ENCODE measurements at regions not wholly inside any gene's neighbourhood (a gene's known extent, or its start where the extent isn't known, plus 50 kb on each side); places are given as distances from the start of the nearest gene placed in this dataset.
"Not testable (repeated sequence)": the region's sequence is repeated elsewhere in the genome, so short reads cannot be mapped to it uniquely, and the experiment has no call there.

DNA sequence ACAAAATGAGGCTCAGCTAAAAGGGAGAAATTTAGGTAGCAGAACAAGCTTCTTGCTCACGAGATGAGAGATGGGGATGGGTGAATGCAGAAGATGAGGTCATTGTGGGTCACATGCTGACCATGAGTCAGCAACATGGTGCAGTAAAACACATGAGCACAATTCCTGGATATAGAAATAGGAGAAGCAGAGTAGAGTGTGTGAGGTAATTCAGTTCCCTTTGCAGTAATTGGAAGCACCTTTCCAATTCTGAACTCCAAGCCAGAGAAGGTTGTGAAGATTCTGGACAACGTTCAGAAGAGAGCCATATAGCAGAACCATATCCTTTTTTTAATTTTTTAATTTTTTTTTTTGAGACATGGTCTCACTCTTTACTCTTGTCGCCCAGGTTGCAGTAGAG is 62.0 kb upstream of the LMNTD1 start:
- no peak for DNase-seq (ENCODE audit: low spot score)

DNA sequence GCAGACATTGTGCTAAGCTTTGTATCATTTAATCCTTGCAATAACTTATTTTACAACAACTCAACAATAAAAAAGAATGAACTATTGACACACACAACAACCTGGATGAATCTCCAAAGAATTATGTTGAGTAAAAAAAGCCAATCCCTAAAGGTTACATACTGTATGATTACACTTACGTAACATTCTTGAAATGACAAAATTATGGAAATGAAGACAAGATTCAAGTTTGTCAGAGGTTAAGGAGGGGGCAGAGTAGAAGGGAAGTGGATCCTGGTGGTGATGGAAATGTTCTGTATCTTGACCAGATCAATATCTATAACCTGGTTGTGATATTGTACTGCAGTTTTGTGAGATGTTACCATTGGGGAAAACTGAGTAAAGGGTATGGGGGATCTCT is 63.2 kb upstream of the LMNTD1 start:
- DNase-seq (ENCODE audit: low spot score) = no peak

DNA sequence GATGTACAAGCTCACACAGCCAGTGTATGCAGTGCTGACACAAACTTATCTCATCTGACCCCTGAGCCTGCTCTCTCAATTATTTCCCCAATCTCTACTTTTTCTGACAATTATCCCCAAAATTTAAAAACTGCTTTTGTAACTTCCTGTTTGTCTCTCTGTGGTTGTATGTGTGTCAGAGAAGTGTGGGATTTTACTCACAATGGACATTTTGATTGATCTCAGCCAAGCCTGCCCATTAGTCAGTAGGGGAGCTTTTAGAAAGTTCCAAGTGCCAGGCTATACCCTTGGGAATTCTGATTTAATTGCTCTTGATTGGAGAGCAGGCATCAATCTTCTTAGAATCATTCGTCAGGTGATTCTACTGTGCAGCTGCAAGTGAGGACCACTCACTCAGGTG is 64.9 kb upstream of the LMNTD1 start:
- DNase-seq (ENCODE audit: low spot score) = no peak

DNA sequence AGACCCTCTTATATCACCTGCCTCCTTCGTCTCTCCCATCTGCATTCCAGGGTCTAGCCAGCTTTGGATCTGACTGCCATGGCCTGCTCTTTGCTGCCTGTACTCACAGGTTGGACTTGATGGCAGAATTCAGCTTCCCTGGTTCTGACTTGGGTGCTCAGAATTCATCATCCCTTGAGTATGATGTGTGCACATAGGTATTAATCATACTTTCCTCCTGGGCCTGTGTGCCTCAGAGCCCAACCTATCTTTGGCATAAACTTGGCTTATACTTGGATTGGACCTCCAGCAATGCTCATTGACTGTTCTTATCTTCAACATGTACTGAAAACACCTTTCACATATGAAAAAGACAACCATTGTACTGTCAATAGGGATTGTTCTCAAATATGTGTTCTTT is 70.7 kb upstream of the LMNTD1 start:
- DNase-seq (ENCODE audit: low spot score) = no peak

DNA sequence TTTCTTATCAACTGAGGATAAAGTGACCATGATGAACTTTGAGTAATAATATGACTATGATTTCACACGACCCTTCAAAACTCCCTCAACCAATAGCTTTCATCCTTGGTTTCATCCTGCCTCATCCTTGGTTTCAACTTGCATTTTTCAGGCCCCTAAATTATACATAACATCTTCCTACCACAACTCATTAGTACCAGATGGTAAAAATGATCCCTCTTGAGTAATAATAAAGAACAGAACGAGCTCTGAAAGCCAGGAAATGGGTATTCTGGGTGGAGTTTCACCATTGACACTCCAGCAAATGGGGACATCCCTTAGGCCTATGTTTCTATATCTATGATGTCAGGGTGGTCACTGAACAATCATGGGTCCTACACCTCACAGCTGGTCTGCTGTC is 72.1 kb upstream of the LMNTD1 start:
- no peak for DNase-seq (ENCODE audit: low spot score)

DNA sequence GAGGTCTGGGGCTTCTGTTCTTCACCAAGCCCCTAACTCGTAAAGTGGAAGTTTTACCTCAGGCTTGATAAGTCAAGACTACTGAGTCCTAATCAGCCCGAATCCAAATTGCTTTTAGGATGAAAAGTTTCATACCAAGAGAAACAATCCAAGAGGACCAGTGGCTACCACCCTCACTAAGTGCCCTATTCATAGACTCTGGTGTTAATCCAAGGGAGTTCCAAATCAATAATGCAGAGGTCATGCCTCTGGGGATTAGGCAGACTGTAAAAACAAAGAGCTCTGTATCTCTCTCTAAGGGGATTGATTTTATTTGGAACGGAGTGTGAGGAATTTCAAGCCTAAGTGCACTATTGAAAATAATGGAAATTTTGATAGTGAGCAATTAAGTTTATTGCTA is 76.3 kb upstream of the LMNTD1 start:
- no peak for DNase-seq (ENCODE audit: low spot score)

DNA sequence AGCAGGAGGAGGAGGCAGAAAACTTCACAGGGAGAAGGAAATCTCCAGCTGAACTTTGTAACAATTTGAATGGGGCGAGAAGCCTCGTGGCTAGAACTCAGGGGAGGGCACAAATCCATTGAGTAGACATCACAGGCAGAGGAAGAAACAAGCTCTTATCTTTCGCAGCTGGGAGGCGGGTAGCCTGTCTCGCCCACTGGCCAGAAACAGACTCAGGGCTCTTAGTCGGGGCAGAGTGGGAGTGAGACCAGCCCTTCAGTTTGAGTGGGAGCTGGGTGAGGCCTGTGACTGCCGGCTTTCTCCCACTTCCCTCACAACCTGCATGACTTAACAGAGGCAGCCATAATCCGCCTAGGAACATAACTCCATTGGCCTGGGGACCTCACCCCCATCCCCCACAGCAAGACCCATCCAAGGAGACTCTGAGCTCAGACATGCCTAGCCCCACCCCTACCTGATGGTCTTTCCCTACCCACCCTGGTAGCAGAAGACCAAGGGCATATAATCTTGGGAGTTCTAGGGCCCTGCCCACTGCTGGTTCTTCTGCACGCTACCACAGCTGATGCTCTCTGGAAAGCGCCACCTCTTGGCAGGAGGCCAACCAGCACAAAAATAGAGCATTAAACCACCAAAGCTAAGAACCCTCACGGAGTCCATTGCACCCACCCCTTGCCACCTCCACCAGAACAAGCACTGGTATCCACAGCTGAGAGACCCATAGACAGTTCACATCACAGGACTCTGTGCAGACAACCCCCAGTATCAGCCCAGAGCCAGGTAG is 77.8 kb upstream of the LMNTD1 start:
- DNase-seq (ENCODE audit: low spot score) = not testable (repeated sequence)

DNA sequence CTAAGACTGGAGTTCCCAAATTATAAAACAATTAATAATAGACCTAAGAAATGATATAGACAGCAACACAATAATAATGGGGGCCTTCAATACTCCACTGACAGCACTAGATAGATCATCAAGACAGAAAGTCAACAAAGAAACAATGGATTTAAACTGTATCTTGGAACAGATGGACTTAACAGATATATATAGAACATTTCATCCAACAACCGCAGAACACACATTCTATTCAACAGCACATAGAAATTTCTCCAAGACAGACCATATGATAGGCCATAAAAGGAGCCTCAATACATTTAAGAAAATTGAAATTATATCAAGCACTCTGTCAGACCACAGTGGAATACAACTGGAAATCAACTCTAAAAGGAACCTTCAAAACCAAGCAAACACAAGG is 80.1 kb upstream of the LMNTD1 start:
- DNase-seq (ENCODE audit: low spot score) = not testable (repeated sequence)

DNA sequence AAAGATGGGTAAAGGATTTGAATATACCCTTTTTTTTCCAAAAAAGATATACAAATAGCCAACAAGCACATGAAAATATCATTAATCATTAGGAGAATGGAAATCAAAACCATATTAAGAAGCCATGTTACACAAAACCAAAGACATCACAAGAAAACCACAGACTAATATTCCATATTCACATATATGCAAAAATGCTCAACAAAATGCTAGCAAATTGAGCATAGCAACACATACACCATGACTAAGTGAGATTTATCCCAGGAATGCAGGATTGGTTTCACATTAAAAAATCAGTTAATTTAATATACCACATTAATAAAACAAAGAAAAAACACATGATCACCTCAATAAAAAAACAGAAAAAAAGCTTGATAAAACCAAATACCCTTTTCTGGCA is 84.7 kb upstream of the LMNTD1 start:
- DNase-seq (ENCODE audit: low spot score) = no peak

DNA sequence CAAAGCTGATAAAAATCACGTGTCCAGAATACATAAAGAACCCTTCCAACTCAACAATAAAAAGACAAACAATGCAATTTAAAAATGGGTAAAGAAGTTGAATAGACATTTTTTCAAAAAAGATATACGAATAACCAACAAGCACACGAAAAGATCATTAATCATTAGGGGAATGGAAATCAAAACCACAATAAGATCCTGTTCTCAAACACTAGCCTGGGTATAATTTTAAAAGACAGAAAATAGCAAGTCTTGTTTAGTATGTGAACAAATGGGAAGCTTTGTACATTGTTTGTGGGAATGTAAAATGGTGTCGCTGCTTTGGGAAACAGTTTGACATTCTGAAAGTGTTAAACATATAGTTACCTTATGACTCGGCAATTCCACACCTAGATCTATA is 86.3 kb upstream of the LMNTD1 start:
- no peak for DNase-seq (ENCODE audit: low spot score)

DNA sequence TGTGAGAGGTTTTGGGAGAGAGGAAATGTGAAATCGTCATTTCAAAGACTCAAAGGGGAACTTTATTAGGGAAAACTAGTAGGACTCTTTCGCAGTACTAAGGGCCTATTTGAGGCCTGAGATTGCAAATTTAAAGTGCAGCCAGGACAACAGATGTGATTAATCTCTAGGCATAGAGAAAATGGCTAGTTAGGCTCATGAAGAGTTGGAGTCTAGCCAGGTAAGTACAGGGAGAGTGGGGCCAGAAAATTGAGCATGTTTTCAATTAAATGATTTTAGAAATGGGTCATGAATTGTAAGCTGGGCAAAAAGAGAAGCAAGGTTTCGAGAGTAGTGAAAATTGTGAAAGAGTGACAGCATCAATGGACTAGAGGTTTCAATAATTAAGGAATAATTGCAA is 91.9 kb upstream of the LMNTD1 start:
- DNase-seq (ENCODE audit: low spot score) = no peak

DNA sequence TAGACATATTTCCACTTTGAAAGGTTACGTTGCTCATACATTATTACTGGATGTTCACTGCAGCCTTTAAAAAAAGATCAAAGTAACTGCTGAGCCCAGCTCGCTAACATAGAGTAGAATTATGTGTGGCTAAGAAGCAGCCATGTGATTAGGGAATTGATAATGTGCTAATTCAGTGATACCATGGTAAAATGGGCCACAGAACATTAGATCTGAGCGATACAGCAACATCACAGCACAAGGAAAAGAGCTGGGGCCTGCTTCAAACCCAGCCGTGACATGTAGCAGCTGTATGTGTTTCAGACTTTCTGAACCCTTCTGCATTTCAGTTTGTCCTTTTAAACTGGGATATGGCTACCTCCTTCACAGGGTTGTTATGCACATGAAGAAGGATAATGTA is 92.3 kb upstream of the LMNTD1 start:
- DNase-seq (ENCODE audit: low spot score) = no peak

DNA sequence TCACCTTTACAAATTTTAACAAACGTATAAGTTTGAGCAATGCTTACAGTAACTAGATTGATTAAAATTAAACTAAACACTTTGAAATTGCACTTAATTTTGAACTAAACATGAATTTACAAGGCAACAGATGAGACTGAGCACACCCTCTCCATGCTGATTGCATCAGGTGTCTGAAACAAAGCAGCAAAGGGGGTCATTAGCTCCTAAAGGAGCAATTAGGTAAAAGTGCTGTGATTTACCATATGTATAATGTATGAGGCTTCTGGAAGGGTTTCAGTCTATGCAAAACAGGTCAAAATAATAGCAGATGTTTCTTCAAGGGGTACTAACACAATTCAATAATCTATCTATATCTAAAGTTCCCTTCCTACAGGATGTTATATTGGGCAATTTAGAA is 98.8 kb upstream of the LMNTD1 start:
- DNase-seq (ENCODE audit: low spot score) = no peak

DNA sequence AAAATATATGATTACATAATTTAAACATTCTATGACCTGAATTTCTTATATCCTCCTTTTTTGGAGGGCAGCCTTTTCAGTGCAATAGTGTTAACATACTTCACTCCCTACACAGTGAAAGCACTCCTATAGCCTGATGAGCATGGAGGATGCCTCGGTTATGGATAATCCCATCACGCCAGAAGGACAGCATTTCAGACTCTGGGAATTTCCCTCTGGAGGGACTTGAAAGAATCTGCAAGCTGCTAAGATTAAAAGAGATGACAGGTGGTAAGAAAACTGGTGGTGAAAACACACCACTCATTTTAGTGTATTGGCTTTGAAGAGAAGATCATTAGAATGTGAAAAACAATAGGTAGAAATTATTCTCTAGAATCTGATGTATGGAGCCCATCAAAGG is 99.3 kb upstream of the LMNTD1 start:
- DNase-seq (ENCODE audit: low spot score) = peak; percentile 44

DNA sequence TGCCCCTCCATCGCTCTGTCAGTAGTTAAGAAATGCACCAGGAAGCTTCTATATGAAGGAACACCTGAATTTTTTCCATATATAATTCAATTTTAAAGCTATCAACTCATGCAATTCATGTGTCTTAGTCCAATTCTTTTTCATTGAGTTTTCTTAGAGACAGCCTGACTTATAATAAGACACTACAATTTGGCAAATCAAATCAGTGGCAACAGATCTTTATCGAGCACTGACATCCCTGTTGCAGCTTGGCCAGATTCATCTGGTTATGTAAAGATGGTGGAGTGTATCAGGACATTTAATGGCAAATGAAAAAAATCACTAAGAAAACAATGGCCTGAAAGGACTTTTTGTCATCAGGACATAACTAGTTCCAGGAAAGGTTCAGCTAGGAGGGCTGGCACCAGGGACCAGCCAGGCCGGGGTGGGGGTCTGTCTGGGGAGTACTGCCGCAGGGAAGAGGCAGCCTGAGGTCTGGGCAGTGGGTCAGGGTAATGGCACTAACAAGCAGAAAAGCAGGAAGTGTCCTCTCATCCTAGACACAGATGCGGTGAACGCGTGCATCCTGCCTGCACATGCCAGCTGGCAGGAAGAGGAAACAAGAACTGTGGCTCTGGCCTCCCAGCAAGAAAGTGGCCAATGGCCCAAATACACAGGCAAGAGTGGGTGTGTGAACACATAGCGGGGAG is 100.5 kb upstream of the LMNTD1 start:
- no peak for DNase-seq (ENCODE audit: low spot score)

DNA sequence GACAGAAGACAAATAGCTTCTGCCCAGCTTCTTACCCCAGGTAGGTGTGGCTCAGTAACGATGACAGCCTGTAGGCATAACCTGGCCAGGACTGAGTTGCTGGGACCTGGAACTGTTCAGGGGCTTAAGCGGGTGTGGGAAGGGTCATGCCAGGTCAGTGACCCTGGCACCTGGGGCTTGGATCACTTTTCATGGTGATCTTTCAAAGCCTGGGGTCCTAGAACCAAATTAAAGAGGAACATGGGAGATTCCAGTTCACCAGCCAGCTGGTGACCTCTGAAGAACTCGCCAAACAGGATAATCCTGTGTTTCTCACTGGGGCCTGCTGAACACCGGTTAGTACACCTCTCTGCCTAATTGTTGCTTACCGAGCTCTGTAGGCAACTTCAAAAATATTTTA is 102.6 kb upstream of the LMNTD1 start:
- DNase-seq (ENCODE audit: low spot score) = no peak

DNA sequence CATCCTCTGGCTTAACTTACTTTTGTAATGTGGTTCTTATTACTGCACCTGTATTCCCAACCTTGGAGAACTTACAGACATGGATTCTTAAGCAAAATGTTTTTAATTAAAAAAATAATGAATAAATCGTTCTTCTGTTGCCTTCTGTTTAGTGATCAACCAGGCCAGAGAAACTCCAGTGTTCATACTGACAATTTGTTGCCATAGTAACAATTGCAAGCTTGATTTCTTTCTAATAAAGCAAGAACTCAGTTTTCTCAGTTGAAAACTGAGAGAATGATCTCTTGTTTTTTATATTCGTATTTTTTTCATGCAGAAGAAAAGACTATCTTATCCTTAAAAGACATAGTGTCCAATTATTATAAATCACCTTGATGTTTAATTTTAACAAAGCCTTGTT is 106.5 kb upstream of the LMNTD1 start:
- no peak for DNase-seq (ENCODE audit: low spot score)

DNA sequence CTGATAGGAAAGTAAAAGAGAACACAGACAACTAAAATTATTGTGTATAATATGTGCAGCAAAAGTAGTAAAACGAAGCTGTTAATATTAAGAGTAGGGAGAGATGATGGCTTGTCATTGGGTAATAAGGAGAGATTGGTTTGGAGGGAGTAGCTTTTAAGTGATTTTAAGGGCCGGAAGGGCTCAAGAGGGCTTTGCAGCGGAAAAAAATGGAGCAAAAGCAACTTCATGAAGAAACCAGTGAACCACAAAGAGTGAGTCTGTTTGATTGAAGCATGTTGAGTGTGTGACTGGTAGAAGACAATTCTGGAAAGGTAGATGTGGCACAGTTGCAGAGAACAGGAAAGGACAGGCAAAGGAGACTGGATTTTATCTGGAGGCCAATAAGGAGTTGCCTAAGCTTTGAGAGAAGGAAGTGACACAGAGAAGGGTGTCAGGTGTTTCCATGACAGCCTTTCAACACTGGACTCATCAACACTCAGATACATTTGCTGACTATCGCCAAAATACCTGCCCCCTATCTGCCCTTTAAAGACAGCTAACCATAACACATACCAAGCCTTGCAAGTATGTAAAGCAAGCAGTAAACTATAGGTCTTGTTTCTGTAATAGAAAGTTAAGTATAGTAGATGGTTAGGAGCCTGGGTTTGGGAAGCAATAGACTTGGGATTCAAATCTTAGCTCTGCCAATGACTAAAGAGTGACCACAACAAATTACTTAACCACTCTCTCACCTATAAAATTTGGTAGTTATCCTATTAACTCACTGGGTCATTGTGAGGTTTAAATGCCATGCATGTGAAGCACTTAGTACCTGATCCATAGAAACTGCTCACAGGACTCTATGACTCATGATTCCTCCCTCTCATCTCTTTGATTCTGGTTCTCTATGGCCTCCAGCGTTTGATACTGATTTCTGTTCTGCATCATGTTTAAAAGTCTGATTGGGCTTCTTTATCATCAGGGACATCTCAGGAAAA is 117.3 kb upstream of the LMNTD1 start:
- DNase-seq (ENCODE audit: low spot score) = no peak

DNA sequence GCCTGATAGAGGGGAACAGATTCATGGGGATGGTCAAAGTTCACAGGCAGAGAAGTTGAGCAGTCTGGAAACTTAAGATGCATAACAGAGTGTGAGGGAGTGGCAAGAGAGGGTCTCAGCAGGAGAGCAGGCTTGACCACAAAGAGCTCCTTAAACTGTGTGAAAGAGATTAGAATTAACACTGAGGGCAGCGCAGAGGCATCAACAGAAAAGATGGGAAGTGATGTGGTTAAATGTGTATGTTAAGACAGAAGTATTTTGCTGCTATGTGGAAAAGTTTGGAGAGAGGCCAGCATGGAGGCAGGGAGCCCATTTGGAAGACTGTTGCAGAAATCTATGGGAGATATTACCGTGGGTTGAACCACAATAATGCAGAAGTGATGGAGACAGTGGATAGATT is 122.7 kb upstream of the LMNTD1 start:
- DNase-seq (ENCODE audit: low spot score) = no peak

DNA sequence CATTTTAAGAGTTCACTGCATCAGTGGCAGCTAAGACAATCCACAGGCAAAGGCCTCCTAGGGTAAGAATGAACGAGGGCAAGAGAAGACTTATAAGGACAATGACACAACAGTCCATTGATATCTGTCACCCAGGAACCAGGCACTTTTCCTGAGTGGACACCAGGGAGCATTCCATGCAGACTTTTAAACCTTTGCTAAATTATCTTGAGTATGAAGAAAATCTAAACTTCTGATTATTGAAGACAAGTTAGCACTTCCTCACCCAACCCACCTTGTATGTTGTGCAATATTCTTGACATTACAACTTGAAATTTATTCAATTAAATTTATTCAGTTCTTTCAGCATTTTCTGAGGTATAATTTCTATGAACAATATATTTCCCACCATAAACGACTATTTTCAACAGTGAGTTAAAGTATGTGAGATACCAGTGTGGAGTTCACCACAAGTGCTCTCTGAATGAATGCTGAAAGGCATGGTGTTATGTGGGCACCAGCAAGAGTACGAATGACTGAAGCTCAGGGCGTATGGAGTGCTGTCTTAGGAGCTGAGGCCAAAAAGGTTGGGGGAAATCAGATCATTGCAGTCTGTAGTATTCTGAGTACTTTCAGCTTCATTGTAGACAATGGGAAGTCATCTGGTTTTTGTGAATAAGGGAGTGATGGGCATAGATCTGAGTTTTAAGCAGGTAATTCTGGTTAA is 124.3 kb upstream of the LMNTD1 start:
- peak; percentile 28 for DNase-seq (ENCODE audit: low spot score)

DNA sequence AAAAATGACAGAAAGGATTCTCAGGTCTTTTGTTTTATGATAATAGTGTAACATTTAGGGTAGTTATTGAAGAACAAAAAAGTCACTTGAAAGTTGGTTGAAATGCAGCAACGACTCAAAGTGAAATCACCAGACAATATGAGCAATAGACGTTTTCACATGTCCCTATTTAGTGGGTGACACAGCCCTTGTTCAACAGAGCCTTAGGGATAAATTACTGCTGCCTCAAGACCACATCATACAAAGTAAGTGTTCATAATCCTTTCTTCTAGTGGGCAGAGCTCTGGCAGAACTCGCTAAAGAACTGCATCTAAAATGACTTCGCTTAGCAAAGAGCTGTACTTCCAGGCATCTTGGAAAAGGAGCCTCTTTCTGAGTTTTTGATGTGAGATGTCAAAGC is 128.5 kb upstream of the LMNTD1 start:
- no peak for DNase-seq (ENCODE audit: low spot score)

DNA sequence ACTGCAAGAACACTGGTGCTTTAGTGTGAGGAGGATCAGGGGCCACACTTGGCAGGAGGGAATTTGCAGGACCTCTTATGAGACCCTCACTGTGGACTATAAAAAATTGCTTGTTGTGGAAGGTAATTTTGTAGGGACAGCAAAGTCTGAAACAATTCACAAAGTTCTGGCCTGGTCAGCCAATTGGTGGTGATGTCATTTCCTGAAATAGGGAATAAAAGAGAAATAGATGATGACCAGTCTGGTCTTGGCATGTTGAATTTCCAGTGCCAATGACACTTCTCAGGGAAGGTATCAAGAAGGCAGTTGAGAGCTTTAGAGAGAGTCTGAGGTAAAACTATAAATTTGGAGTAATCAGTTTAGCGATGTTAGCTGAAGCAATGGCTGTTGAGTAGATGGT is 129.3 kb upstream of the LMNTD1 start:
- DNase-seq (ENCODE audit: low spot score) = no peak
